HG03060 (cell line): ENCODE measurements at regions not wholly inside any gene's neighbourhood (a gene's known extent, or its start where the extent isn't known, plus 50 kb on each side); places are given as distances from the start of the nearest gene placed in this dataset.
A peak's percentile ranks its signal among the peaks of the same experiment; 100 is the strongest.
"Not testable (repeated sequence)": the region's sequence is repeated elsewhere in the genome, so short reads cannot be mapped to it uniquely, and the experiment has no call there.

Experiments
- ATAC-seq: cut with Tn5 transposase; IDR thresholded peaks from one replicate; pipeline ENCODE4 v1.9.1; 2021; ENCODE audit warnings: low read depth, moderate number of reproducible peaks; ENCODE audit not compliant: unreplicated experiment

- no peak for ATAC-seq
Observed at GRCh38 chr7:82701949-82702348, 258.4 kb upstream of the CACNA2D1 start.

- ATAC-seq: no peak
Observed at GRCh38 chr7:82700741-82701140, 257.2 kb upstream of the CACNA2D1 start.

GRCh38 chr7:82699773-82700186, 256.2 kb upstream of the CACNA2D1 start:
- ATAC-seq: no peak

GRCh38 chr7:82697897-82698296, 254.3 kb upstream of the CACNA2D1 start:
- no peak for ATAC-seq

GRCh38 chr7:82696631-82697030, 253.1 kb upstream of the CACNA2D1 start:
- ATAC-seq: no peak

- ATAC-seq: no peak
Observed at GRCh38 chr7:82694022-82694421, 250.4 kb upstream of the CACNA2D1 start.

- no peak for ATAC-seq
Observed at GRCh38 chr7:82690929-82691328, 247.4 kb upstream of the CACNA2D1 start.

GRCh38 chr7:82685214-82685613, 241.6 kb upstream of the CACNA2D1 start:
- no peak for ATAC-seq

- ATAC-seq: no peak
Observed at GRCh38 chr7:82678716-82679115, 235.1 kb upstream of the CACNA2D1 start.

GRCh38 chr7:82678259-82678658, 234.7 kb upstream of the CACNA2D1 start:
- no peak for ATAC-seq

GRCh38 chr7:82677493-82677892, 233.9 kb upstream of the CACNA2D1 start:
- ATAC-seq: peak; percentile 64

- no peak for ATAC-seq
Observed at GRCh38 chr7:82676777-82677463, 233.3 kb upstream of the CACNA2D1 start.

- ATAC-seq: no peak
Observed at GRCh38 chr7:82675396-82675795, 231.8 kb upstream of the CACNA2D1 start.

- no peak for ATAC-seq
Observed at GRCh38 chr7:82674268-82674667, 230.7 kb upstream of the CACNA2D1 start.

GRCh38 chr7:82672078-82672477, 228.5 kb upstream of the CACNA2D1 start:
- ATAC-seq: no peak

GRCh38 chr7:82669141-82669540, 225.6 kb upstream of the CACNA2D1 start:
- no peak for ATAC-seq

- ATAC-seq: no peak
Observed at GRCh38 chr7:82668676-82669075, 225.1 kb upstream of the CACNA2D1 start.

GRCh38 chr7:82665966-82666507, 222.5 kb upstream of the CACNA2D1 start:
- ATAC-seq: no peak

GRCh38 chr7:82655965-82656364, 212.4 kb upstream of the CACNA2D1 start:
- ATAC-seq: no peak

GRCh38 chr7:82650095-82650494, 206.5 kb upstream of the CACNA2D1 start:
- ATAC-seq: not testable (repeated sequence)

GRCh38 chr7:82633592-82633991, 190.0 kb upstream of the CACNA2D1 start:
- ATAC-seq: no peak

- ATAC-seq: no peak
Observed at GRCh38 chr7:82631998-82632397, 188.4 kb upstream of the CACNA2D1 start.
